NCI-H128 (cell line): ENCODE measurements at regions not wholly inside any gene's neighbourhood (a gene's known extent, or its start where the extent isn't known, plus 50 kb on each side); places are given as distances from the start of the nearest gene placed in this dataset.

Source experiments
- DNase-seq: peaks from one replicate; lab custom pipeline; 2025; ENCODE audit not compliant: unreplicated experiment; lab: John Stamatoyannopoulos, UW

DNA sequence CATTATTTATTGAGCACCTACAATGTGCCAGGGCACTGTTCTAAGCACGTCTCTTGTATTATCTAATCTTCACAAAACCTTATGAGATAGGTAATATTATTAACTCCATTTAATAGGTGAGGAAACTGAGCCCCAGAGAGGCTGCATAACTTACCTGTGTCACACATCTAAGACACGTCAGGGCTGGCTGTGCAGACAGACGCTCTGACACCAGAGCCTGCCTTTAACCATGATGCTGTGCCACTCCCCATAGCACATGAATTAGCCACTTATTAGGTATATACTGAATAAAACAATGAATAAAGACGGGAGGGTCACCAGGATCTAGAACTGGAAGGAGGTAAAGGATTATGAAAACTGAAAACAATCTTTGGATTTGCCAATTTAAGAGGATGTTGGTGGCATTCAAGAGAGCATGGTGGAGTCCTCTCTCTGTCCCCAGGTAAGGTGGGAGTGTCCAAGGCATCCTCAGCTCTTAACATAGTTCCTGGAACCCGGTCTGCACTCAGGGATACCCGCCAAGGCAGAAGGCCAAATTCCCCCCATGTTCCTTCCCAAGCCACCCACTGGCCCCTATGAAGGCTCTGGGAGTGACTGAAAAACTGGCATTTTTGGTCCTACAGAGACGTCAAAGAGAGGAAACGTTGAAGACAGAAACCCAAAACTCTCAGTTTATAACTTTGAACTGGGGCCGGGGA, 479.7 kb downstream of the FOXO1 start:
- DNase-seq, result no peak

GRCh38 chr13:40187324-40187795, 479.1 kb downstream of the FOXO1 start:
- no peak for DNase-seq

DNA sequence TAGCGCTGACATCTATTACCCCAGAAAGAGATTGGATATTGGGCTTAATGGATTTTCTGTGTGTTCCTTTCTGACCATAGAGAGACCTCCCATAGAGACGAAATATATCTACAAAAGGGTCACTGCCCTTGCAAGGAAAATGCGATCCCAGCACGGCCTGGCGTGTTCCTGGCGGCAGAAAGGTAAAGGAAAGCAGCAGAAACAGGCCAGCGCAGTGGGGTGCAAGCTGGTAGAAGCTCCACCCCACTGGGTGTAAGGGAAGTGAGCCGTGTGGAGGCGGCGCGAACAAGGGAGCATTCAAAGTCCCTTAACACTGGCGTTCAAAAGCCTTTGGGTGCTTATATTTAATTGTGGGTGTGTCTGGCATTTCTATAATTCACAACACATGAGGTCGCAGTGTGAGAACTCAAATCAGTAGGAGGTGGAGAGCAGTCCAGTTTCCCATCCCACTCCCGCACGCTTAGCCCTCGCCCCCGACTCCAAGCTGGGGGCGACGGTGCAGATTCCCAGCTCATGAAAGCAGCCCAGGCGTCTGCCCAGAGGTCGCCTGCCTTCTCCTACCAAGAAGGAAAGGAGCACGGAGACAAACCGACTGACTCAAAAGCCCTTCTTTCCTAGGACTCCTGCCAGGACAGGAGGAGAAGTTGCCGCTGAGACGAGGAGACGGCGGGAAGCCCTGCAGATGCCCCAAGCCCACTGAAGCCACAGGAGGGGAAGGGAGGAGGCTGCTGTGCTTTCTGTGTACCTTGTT, 478.4 kb downstream of the FOXO1 start:
- DNase-seq, result no peak

- DNase-seq, result no peak
Measured at GRCh38 chr13:40189426-40189825, 477.0 kb downstream of the FOXO1 start.

DNA sequence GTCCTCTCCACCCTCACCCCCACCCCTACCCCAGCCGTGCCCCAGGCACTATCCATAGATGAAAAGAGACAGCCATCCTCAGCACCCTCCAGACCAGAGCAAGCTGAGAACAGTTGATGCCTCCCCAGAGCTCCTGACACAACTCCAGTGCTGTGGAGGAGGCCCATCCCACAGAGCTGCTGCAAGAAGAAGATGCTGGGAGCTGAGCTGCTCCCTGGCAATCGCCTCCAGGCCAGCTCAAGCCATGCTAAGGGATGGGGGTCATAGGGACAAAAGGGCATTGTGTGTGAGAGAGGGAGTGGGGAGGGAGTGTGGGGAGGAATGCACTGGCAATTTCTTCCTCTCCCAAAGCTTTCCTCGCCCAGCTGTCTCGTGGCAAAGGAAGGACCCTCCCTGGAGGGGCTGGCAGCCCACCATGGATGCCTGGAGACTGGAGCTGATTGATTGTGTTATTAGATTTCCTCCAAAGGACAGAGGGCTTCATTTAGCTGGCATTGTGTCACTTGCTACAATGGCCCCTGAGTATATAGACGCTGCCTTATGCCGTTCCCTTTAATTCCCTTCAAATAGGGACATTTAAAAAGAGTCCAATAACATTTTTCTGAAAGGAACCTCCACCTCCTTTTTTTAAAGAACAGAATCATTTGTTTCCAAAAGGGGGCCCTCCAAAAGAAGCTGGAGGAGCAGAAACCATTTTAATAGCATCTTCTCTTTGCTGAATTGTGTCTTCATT, 476.4 kb downstream of the FOXO1 start:
- no peak for DNase-seq

DNA sequence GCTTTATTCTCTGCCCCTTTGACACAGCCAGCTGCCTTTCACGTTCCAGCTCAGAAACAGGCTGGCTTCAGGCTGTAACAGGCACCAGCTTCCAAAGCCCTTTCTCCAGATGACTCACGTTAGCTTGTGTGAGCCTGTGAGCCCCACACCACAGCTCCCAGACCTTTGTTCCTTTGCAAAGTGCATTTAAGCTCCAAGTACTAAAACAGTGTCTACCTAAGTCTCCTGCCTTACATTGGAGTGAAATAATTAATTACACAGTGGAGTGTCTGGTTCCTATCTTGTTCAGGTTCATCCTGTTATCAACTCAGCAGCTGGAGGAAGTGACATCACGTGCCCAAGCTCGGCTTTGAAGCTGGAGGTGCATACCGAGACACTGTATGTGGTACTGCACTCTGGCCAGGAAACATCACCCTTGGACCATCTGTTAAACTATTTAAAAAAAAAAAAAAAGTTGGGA, 475.8 kb downstream of the FOXO1 start:
- no peak for DNase-seq

GRCh38 chr13:40191186-40191980, 475.1 kb downstream of the FOXO1 start:
- DNase-seq, result no peak

DNA sequence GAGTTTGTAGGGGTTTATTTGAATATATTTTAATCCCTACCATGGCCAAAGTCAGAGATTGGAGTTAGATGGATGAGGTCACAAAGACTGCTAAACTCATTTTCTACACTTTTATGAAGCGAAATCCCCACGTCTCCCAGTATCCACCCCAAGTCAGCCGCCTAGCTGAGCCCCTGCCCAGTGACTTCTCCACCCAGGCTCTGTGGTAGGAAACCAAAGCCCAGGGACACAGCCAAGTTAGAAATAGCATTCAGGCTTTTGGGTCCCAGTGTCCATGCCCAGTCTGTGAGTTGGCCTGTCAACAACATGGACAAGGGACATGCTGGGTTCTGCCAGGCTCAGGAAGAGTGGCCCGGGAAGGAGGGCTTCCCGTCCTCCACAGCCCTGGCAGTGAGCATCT, 474.0 kb downstream of the FOXO1 start:
- DNase-seq, result no peak

DNA sequence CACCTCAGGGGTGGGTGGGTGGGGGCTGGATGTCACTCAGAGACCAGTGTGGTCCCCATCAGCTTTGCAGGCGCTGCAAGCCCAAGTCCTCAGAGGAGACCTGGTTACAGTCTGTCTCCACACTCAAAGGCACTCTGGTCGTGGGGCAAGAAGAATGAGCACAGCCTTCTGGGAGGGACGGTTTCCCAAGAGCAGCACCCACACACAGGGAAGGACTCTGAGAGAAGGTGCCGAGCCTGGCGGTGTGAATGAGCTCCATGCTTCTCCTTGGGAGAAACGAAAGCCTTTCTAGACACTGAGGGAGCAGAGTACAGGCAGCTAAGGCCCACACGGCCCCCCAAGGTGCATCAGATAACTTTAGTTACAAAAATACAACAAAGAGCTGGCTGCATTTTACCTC, 473.6 kb downstream of the FOXO1 start:
- no peak for DNase-seq

- DNase-seq, result no peak
Measured at GRCh38 chr13:40193286-40194223, 472.9 kb downstream of the FOXO1 start.

- DNase-seq, result no peak
Measured at GRCh38 chr13:40194224-40194806, 472.1 kb downstream of the FOXO1 start.

DNA sequence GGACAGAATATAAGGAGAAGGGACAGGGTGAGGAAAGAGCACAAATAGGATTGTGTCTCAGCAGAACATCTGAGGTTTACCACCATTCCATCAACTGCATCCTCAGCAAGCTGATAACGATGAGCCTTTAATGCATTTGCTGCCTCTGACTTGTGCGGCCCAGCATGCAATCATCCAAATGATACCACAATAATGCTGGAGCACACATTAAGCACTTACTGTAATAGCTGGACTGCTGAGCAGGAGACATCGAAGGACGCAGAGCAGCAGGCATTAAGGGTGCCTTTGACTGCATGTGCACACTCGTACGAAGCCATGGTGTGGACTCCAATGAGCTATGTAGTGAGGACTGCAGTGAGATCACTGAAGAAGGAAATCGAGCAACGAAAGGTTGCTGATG, 469.4 kb downstream of the FOXO1 start:
- DNase-seq, result no peak

GRCh38 chr13:40197936-40198595, 468.4 kb downstream of the FOXO1 start:
- no peak for DNase-seq

DNA sequence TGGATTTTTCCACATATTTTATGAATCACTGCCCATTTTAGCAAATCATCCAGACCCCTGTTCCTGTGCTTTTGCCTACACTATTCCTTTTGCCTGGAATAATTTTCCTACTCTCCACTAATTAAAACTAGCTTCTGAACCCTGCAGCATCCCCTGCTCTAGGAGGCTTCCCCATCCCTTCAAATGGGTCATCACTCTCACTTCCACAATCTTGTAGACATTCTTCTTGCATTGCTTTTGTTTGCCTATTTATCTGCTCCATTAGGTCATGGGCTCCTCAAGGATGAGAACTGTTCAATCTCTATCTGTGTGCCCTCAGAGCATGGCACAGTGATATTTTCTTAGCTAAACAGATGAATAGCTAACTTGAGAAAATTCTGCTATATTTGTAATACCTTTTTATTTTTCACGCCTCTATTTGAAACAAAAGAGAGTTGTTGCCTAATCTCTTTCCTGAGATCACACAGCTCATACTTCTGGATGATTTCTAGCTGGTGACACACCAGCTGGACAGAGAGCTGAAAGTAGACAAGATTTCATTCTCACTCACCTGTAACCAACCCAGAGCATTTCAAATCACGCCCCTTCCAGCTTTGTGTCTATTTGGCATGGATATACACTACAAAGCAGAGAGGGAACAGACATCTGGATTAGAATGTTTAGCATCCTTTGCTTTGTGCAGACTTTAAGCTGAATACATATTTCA, 466.0 kb downstream of the FOXO1 start:
- no peak for DNase-seq

DNA sequence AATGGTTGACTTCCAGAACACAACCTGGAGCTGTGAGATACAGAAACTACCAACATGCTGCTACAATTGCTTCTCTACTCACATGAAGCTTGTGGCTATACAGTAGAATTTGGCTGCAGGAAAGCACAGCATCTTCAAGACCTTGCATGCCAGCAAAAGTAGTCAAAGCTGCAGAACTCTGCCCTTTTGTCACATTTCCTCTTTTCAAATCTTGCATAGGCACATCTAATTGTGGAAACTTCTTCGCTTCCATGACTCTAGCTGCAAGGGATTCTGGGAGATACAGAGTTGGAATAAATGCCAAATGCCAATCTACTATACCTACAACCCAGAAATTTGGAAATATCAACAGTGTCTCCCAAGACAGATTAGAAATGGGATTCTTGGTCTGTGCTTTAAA, 462.2 kb downstream of the FOXO1 start:
- no peak for DNase-seq

GRCh38 chr13:40205771-40206240, 460.6 kb downstream of the FOXO1 start:
- no peak for DNase-seq

DNA sequence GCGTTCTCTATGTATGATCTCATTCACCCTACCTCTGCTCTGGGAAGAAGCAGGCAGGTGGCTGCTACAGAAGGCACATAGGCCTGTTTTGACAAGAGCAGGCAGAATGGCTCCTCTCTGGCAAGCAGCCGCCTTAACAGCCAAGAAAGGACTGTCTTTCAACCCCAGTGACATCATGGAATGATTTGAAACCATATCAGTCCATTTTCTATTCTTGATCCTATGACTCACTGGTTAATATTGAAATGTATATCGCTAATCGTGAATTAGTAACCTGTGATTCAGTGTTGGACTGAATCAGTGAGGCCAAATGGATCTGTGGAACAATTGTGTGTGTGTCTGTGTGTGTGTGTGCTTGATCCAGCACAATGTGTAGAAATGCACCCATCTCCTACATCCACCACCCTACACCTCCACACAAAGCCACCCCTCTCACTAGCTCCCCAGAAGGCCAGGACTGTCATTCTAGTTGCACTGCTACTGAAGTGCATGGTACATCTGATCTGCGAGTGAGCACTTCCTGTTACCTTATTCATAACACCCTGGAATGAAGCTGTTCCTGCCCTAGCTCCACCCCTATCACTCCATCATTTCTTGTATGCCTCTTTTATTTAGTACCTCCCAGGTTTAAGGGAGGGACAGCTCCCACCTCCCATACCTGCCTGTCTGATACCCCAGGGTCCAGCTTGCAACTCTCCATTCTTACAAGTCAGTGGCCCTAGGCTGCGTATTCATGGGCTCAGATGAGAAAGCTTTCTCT, 460.0 kb downstream of the FOXO1 start:
- DNase-seq, result no peak
